ENCODE measurements at regions not wholly inside any gene's neighbourhood (a gene's known extent, or its start where the extent isn't known, plus 50 kb on each side); places are given as distances from the start of the nearest gene placed in this dataset. TPM values are rescaled to one million over a fixed set of nuclear protein-coding genes. Genes with fewer than 3 reads are reported as not detected.

DNA sequence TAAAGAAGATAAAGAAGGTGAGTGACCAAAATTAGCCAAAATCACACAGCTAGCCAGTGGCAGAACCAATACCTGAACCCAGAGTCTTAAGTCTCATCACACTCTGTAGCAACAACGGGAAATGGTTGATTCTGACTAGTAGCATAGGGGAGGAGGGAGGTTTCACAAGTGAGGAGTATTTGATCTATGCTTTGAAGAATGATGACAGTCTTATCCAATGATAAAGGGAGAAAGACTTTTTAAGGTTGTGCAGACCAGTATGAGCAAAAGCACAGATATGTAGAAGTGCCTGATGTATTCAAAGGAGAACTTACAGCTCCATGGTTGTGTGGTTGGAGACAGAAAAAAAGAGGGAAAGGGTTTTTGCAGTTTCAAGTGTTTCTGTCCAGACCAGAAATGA is 50.7 kb upstream of the LINC00305 start:
- Histone ChIP-seq H3K79me1 (ENCODE audit: low read depth, low read length) (no peaks in the 10 kb centered on the region), H3K36me3 (replicated peaks in 1 of 2; ENCODE audit: control insufficient read depth in 2 of 2, insufficient read depth in 2 of 2, low read length in 2 of 2) (no peaks in the 10 kb centered on the region), H3K14ac (ENCODE audit: low read length) (no peak overlapping the region), H3K18ac (ENCODE audit: low read length) (no peak overlapping the region), H3K27me3 (ENCODE audit: control insufficient read depth in 3 of 3, insufficient read depth in 3 of 3, low read depth in 1 of 3, low read length in 3 of 3) (no peaks in the 10 kb centered on the region), H3K4me2 (ENCODE audit: insufficient read depth, low read length, poor library complexity, severe bottlenecking) (no peak overlapping the region), H3K9ac (ENCODE audit: low read depth, low read length, poor library complexity) (no peak overlapping the region), H4K91ac (ENCODE audit: low read depth, low read length, poor library complexity) (no peak overlapping the region), H2BK120ac (ENCODE audit: low read depth, low read length) (no peak overlapping the region), H3K4me3 (ENCODE audit: low read length in 2 of 2) (no peak overlapping the region), H2BK15ac (ENCODE audit: low read length) (no peak overlapping the region), H3K27ac (replicated peaks; ENCODE audit: low read length) (no peak overlapping the region), H3K23ac (ENCODE audit: low read depth, low read length, poor library complexity) (no peak overlapping the region), H4K8ac (ENCODE audit: low read depth, low read length) (no peak overlapping the region), H2BK12ac (ENCODE audit: low read length) (no peak overlapping the region), H3K9me3 (replicated peaks in 1 of 2; ENCODE audit: control insufficient read depth in 2 of 2, insufficient read depth in 1 of 2, low read depth in 1 of 2, low read length in 2 of 2) (no peaks in the 10 kb centered on the region), H2AK5ac (ENCODE audit: low read depth, low read length) (no peak overlapping the region), H3K4ac (ENCODE audit: low read length) (no peak overlapping the region), H2AFZ (ENCODE audit: low read length) (no peak overlapping the region), H2BK5ac (ENCODE audit: low read length) (no peak overlapping the region), H3K4me1 (ENCODE audit: control insufficient read depth in 2 of 2, insufficient read depth in 1 of 2, low read depth in 1 of 2, low read length in 2 of 2) (peaks cover 7 to 11% of the 10 kb centered on the region in 2 donors)
- no peak for DNase-seq (ENCODE audit: low spot score)
- WGBS, 2 donors (ENCODE audit: extremely low coverage in 2 of 2, insufficient read length in 2 of 2, insufficient replicate concordance in 1 of 2), result no CpG with 5 or more reads among the region's 1 CpG

Small RNA genes in the stretch of these regions (small RNA-seq; reads per million reads assigned to genes)
- gene AC027506.1 (ENCODE audit: insufficient read depth), result not detected
